ENCODE measurements at regions not wholly inside any gene's neighbourhood (a gene's known extent, or its start where the extent isn't known, plus 50 kb on each side); places are given as distances from the start of the nearest gene placed in this dataset.

DNA sequence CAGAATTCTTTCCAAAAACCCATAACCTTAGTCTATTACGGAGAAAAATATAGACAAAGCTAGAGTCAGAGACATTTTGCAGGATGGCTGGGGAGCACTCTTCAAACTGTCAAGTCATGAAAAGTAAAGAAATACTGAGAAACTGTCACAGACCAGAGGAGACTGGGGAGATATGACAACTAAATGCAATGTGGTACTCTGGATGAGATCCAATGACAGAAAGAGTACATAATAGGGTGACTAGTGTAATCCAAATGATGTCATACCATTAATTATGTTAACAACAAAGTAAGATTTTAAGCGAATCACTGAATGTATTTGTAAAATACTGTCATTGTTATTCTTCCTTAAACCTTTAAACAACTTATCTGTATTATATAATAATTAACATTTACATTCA is 393.8 kb downstream of the LIG4 start:
- in situ Hi-C loops (cut with HindIII; ENCODE audit: low sequenced_read_pairs), result no loop called here
- no peak for DNase-seq (ENCODE audit: low read depth)
- no peak overlapping the region for H3K4me3 ChIP-seq (ENCODE audit: low read depth, low read length)
- TF ChIP-seq, protein P1, sequence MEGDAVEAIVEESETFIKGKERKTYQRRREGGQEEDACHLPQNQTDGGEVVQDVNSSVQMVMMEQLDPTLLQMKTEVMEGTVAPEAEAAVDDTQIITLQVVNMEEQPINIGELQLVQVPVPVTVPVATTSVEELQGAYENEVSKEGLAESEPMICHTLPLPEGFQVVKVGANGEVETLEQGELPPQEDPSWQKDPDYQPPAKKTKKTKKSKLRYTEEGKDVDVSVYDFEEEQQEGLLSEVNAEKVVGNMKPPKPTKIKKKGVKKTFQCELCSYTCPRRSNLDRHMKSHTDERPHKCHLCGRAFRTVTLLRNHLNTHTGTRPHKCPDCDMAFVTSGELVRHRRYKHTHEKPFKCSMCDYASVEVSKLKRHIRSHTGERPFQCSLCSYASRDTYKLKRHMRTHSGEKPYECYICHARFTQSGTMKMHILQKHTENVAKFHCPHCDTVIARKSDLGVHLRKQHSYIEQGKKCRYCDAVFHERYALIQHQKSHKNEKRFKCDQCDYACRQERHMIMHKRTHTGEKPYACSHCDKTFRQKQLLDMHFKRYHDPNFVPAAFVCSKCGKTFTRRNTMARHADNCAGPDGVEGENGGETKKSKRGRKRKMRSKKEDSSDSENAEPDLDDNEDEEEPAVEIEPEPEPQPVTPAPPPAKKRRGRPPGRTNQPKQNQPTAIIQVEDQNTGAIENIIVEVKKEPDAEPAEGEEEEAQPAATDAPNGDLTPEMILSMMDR (IDR thresholded peaks at IDR 0.05; ENCODE audit: low read depth, low read length, missing control alignments), result no peak

DNA sequence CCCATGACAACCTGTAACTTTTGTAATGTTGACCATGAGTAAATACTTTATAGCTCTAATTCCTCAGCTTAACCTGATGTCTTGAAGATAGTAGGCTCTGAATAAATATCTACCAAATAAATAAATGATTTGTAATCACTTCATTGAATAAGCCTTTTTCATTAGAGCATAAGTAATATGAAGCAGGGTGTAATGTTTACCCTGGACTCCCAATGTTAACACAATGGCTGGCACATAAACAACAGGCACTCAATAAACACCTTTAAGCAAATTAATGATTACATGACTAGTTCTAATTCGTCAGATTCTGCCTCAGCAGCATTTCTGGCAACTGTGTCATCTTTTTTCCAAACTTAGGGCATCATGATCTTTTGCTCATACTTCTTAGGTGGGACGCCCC is 396.3 kb downstream of the LIG4 start:
- no peak for DNase-seq (ENCODE audit: low read depth)
- TF ChIP-seq, protein P1 (IDR thresholded peaks at IDR 0.05; ENCODE audit: low read depth, low read length, missing control alignments), result no peak
- no peak overlapping the region for H3K4me3 ChIP-seq (ENCODE audit: low read depth, low read length)
- in situ Hi-C loops (cut with HindIII; ENCODE audit: low sequenced_read_pairs), result no loop called here

DNA sequence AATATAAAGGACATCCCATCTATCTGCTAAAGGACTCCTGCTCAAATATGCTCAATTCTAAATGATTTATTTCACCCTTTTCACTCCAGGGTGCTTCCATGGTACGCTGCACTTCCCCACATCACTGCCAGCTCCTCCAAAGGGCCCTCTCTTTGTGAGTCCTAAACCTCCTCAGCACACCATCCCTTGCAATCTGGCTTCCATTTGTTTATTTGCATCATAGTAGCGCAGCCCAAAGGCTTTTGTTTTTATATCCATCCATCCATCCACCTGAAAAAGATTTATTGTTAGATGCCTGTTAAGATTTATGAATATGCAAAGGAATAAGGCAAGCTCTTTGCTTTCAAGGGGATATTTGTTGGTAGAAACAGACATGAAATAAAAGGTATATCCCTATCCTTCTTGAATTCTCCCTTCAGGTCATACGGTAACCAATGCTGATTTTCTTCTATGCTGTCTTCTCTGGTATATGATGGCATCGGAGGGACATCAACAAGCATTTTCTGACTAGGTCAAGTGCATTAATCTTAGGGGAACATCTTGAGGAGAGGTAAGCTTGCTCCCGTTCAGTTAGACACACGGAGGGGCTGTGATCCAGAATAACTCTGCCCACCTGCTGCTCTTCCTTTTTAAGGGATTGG is 397.6 kb downstream of the LIG4 start:
- TF ChIP-seq, protein P1 (IDR thresholded peaks at IDR 0.05; ENCODE audit: low read depth, low read length, missing control alignments), result no peak
- no peak overlapping the region for H3K4me3 ChIP-seq (ENCODE audit: low read depth, low read length)
- no peak for DNase-seq (ENCODE audit: low read depth)
- in situ Hi-C loops (cut with HindIII; ENCODE audit: low sequenced_read_pairs), result no loop called here

DNA sequence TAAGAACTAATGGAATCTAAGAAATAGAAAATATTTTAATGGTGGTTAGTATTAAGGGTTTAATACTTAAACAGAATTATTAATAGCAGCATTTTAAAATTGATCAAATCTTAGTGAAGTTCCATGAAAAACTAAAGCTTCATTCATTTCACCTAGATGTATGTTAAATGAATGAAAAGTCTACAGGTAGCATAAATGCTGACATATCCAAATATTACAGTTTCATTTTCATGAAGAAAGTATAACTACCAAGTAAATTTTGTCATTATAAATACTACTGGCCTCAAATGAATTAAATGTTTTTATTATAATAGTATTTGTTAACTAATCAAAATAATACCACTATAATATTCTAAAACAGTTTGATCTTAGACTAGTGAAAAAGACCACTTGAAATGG is 403.3 kb downstream of the LIG4 start:
- no peak for DNase-seq (ENCODE audit: low read depth)
- TF ChIP-seq, protein P1 (IDR thresholded peaks at IDR 0.05; ENCODE audit: low read depth, low read length, missing control alignments), result no peak
- in situ Hi-C loops (cut with HindIII; ENCODE audit: low sequenced_read_pairs), result no loop called here
- H3K4me3 ChIP-seq (ENCODE audit: low read depth, low read length), result no peak overlapping the region

DNA sequence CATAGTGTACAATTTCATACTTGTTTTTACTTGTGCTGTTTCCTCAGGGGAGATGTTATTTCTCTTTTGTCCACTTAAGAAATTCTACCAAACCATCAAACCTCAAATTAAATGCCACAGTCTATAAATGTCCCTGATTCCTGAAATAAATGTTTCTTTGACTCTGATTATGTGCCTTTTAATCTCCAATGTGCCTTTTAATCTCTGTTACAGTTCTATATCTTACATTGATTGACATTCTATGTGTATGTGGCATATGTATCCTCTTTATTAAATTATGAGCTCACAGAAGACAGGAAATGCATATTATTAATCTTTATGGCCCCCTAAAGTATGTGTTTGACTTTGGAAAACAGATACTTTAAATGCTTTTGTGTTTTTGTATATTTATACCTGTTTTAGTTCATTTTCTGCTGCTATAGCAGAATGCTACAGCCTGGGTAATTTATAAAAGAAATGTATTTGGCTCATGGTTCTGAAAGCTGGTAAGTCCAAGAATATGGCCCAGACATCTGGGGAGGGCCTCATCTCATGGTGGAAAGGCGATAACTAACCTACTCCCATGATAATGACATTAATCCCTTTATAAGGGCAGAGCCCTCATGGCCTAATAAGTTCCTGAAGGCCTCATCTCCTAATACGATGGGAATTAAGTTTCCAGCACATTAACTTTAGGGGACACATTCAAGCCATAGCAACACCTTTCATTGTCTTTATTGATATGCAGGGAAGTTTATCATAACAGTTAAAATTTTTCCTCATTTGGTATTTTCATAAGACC is 403.9 kb downstream of the LIG4 start:
- in situ Hi-C loops (cut with HindIII; ENCODE audit: low sequenced_read_pairs), result no loop called here
- no peak overlapping the region for H3K4me3 ChIP-seq (ENCODE audit: low read depth, low read length)
- no peak for DNase-seq (ENCODE audit: low read depth)
- TF ChIP-seq, protein P1 (IDR thresholded peaks at IDR 0.05; ENCODE audit: low read depth, low read length, missing control alignments), result no peak

DNA sequence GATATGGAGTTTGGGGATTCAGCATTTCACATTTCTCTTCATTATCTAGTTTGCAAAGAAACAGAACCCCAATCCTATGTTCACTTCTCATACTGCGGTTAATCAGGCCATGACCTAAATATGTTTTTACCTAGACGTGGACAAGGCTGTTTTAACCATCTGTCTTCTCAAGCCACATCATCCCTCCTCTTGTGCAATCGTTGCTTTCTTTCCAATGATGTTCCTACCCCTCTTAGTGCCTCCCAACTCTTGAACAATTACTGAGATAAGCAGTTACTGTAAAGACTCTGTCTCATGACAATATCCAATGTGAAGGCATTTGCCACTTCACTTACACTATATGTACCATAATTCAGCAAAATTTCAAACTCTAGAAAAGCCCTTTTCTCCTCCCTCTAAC is 406.2 kb downstream of the LIG4 start:
- in situ Hi-C loops (cut with HindIII; ENCODE audit: low sequenced_read_pairs), result no loop called here
- H3K4me3 ChIP-seq (ENCODE audit: low read depth, low read length), result no peak overlapping the region
- no peak for DNase-seq (ENCODE audit: low read depth)
- TF ChIP-seq, protein P1 (IDR thresholded peaks at IDR 0.05; ENCODE audit: low read depth, low read length, missing control alignments), result no peak

Measured in astrocyte of the cerebellum (primary cell).